Sigmoid colon (tissue), 6 donors: ENCODE measurements at regions not wholly inside any gene's neighbourhood (a gene's known extent, or its start where the extent isn't known, plus 50 kb on each side); places are given as distances from the start of the nearest gene placed in this dataset.

Experiments used
- DNase-seq: peaks from one replicate; pipeline ENCODE4 v3.0.0-alpha.2; 2019
- H3K27ac ChIP-seq, 4 donors: fragments of 200-600 bp; sonication (generic); one replicate each; pipeline ENCODE4 v1.5.1; 2016 to 2019; ENCODE audit warnings: mild to moderate bottlenecking in 1 of 4
- H3K27me3 ChIP-seq, 3 donors: fragments of 200-600 bp; sonication (generic); one replicate each; pipeline ENCODE4 v1.5.1; 2019; ENCODE audit warnings: mild to moderate bottlenecking in 1 of 3
- H3K36me3 ChIP-seq, 4 donors: fragments of 200-600 bp; sonication (generic); one replicate each; pipeline ENCODE4 v1.5.1; 2016 to 2019
- H3K4me1 ChIP-seq, 4 donors: fragments of 200-600 bp; sonication (generic); one replicate each; pipeline ENCODE4 v1.5.1; 2017 to 2019
- H3K4me3 ChIP-seq, 4 donors: fragments of 200-600 bp; sonication (generic); one replicate each; pipeline ENCODE4 v1.5.1; 2017 to 2019; ENCODE audit warnings: mild to moderate bottlenecking in 2 of 4, moderate library complexity in 1 of 4
- H3K9me3 ChIP-seq, 4 donors: fragments of 200-600 bp in 3 of 4; sonication (generic) in 3 of 4; one replicate each; pipeline versions ENCODE4 v1.5.1 to v1.6.1; 2013 to 2019
- EP300 ChIP-seq, 4 donors: sonication (generic); formaldehyde crosslinking; IDR thresholded peaks; one replicate each; pipeline ENCODE4 v1.6.1; 2017; ENCODE audit warnings: antibody characterized with exemption in 4 of 4
- POLR2A ChIP-seq, 2 donors: fragments of 450-650 bp; IDR thresholded peaks; one replicate each; pipeline ENCODE4 v1.6.1; 2016; ENCODE audit warnings: antibody characterized with exemption in 2 of 2, mild to moderate bottlenecking in 2 of 2, moderate library complexity in 2 of 2
- POLR2AphosphoS5 ChIP-seq, 4 donors: sonication (generic); formaldehyde crosslinking; IDR thresholded peaks; one replicate each; pipeline ENCODE4 v1.6.1; 2017; ENCODE audit warnings: antibody characterized with exemption in 4 of 4
- WGBS, 2 donors: extraction: QIAGEN DNeasy Blood & Tissue Kit; methylation state at CpG; one replicate each; pipeline ENCODE4 v1.1.7; 2013; 5-methylcytosine and 5-hydroxymethylcytosine counted together
- intact Hi-C: fragments of 100-400 bp; cut with DNase I; formaldehyde crosslinking; loops from one replicate; pipeline ENCODE4 v1.15.1; 2023
- TF ChIP-seq, protein P1 (sequence below), 4 experiments: fragments of 450-650 bp in 3 of 4; fragments of 200-600 bp in 1 of 4; IDR thresholded peaks; one replicate each; pipeline ENCODE4 v1.5.1; 2016 to 2019; ENCODE audit warnings: antibody characterized with exemption in 4 of 4, mild to moderate bottlenecking in 3 of 4, moderate library complexity in 2 of 4
- donor health status: healthy with polysubstance abuse.
- donor health status: healthy.

DNA sequence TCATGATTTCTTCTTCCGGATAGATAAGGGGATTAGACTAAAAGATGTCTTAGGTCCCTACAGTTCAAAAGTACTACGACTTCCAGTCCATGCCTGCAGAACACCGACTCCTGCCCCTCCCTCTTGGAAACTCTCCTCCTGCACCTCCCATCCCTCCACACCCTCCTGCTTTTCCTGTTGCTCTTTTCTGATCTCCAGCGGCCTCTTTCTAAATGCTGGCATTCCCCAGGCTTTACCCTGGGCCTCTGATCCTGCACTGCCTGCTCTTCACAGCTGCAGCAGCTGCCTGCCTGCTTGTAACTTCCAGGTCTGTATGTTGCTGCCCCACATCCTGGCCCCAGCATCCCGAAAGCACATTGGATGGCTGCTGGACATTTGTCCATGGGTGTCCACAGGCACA, 154.2 kb downstream of the KCNJ12 start:
- H3K4me1 ChIP-seq: no peaks in the 10 kb centered on the region
- H3K9me3 ChIP-seq: no peaks in the 10 kb centered on the region
- 34 to 57% methylated on average over 5 of the region's 5 CpGs for WGBS, 2 donors
- intact Hi-C loops: no loop called here
- H3K4me3 ChIP-seq: no peak overlapping the region
- DNase-seq: no peak
- TF ChIP-seq, protein P1, sequence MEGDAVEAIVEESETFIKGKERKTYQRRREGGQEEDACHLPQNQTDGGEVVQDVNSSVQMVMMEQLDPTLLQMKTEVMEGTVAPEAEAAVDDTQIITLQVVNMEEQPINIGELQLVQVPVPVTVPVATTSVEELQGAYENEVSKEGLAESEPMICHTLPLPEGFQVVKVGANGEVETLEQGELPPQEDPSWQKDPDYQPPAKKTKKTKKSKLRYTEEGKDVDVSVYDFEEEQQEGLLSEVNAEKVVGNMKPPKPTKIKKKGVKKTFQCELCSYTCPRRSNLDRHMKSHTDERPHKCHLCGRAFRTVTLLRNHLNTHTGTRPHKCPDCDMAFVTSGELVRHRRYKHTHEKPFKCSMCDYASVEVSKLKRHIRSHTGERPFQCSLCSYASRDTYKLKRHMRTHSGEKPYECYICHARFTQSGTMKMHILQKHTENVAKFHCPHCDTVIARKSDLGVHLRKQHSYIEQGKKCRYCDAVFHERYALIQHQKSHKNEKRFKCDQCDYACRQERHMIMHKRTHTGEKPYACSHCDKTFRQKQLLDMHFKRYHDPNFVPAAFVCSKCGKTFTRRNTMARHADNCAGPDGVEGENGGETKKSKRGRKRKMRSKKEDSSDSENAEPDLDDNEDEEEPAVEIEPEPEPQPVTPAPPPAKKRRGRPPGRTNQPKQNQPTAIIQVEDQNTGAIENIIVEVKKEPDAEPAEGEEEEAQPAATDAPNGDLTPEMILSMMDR (IDR thresholded peaks at IDR 0.05): no peak
- TF ChIP-seq POLR2AphosphoS5 (IDR thresholded peaks at IDR 0.05) (no peak), EP300 (IDR thresholded peaks at IDR 0.05) (no peak), POLR2A (IDR thresholded peaks at IDR 0.05) (no peak)
- H3K27me3 ChIP-seq: no peaks in the 10 kb centered on the region
- H3K27ac ChIP-seq: no peak overlapping the region
- peaks cover 10 to 30% (median 14%) of the 10 kb centered on the region in 4 donors for H3K36me3 ChIP-seq

DNA sequence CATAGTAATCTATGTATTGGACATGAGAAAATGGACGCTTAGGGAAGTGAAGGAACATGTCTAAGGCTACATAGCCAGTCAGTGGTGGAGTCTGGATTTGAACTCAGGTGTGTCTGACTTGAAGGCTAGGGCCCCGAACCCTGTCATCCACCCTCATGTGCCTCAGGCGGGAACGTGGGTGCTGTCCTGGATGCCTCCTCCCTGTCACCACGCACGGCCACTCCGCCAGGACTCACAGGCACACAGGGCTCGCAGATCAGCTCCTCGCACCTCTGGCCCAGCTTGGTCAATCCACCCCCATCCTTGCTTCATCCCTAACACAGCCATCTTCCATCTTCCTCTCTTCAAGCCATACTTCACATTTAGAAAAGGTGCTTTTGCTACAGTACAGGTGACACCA, 154.7 kb downstream of the KCNJ12 start:
- Histone ChIP-seq H3K27me3 (no peaks in the 10 kb centered on the region), H3K4me1 (no peaks in the 10 kb centered on the region), H3K27ac (no peak overlapping the region), H3K9me3 (no peaks in the 10 kb centered on the region), H3K4me3 (no peak overlapping the region), H3K36me3 (peaks cover 10 to 31% (median 14%) of the 10 kb centered on the region in 4 donors)
- DNase-seq: no peak
- no peak for TF ChIP-seq POLR2AphosphoS5 (IDR thresholded peaks at IDR 0.05)
- TF ChIP-seq, protein P1 (IDR thresholded peaks at IDR 0.05): no peak
- TF ChIP-seq EP300 (IDR thresholded peaks at IDR 0.05): no peak
- TF ChIP-seq POLR2A (IDR thresholded peaks at IDR 0.05): no peak
- intact Hi-C loops: no loop called here
- 92 to 93% methylated on average over 9 of the region's 9 CpGs for WGBS, 2 donors

DNA sequence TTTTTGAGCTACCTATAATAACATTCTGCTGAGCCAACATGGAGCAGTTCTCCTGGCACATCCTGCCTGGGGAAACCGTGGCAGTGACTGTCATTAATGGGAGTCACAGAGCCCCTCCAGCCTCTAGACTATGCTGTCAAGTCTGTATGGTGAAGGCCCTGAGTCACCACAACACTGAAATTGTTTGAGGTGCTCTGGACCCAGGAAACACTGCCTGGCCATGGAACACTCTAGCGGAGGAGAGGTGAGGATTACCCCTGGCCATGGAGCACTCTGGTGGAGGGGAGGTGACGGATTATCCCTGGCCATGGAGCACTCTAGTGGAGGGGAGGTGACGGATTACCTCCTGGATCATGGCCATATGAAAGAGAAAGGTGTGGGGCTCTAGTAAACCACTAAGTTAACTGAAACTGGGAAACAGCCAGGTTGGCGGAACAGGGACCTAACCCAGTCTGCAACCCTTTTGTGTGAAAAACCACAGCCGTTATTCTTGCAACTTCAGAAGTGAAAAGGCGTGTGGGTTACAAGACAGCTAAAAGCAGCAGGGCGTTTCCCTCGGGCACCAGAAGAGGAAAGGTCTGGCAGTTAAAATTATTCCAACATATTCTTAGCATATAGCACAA, 156.7 kb downstream of the KCNJ12 start:
- no peak for DNase-seq
- no peak for TF ChIP-seq POLR2AphosphoS5 (IDR thresholded peaks at IDR 0.05)
- H3K36me3 ChIP-seq: peaks cover 10 to 31% (median 14%) of the 10 kb centered on the region in 4 donors
- no peak overlapping the region for H3K4me3 ChIP-seq
- peaks cover 0 to 3% (median 1%) of the 10 kb centered on the region in 4 donors for H3K9me3 ChIP-seq
- WGBS, 2 donors: 78 to 88% methylated on average over 9 of the region's 9 CpGs
- H3K4me1 ChIP-seq: no peaks in the 10 kb centered on the region
- no peak overlapping the region for H3K27ac ChIP-seq
- H3K27me3 ChIP-seq: no peaks in the 10 kb centered on the region
- intact Hi-C loops: no loop called here

DNA sequence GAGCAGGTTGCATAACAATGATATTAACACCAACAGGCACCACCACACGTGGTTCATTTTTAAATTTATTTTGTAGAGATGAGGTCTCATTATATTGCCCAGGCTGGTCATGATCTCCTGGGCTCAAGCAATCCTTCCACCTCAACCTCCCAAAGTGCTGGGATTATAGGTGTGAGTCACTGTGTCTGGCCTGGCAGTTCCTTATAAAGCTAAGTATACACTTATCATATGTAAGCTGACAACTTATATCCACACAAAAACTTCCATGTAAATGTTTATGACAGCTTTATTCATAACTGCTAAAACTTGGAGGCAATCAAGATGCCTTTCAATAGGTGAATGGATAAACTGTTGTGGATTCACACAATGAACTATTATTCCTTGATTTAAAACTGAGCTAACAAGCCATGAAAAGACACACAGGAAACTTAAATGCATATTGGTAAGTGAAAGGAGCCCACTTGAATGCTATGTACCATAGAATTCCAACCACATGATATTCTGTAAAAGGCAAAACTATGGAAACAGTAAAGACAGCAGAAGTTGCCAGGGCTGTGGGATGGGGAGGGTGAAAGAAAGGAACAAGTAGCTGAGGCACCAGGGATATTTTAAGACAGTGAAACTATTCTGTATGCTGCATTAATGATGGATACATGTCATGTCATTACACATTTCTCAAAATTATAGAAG, 156.5 kb upstream of the KCNJ18 start:
- Histone ChIP-seq H3K9me3 (peaks cover 0 to 3% (median 1%) of the 10 kb centered on the region in 4 donors), H3K27ac (no peak overlapping the region), H3K36me3 (peaks cover 10 to 31% (median 14%) of the 10 kb centered on the region in 4 donors), H3K4me1 (no peaks in the 10 kb centered on the region), H3K27me3 (no peaks in the 10 kb centered on the region), H3K4me3 (no peak overlapping the region)
- no peak for DNase-seq
- TF ChIP-seq, protein P1 (IDR thresholded peaks at IDR 0.05): no peak
- intact Hi-C loops: no loop called here
- WGBS, 2 donors: 61 to 88% methylated on average over 1 of the region's 1 CpG

DNA sequence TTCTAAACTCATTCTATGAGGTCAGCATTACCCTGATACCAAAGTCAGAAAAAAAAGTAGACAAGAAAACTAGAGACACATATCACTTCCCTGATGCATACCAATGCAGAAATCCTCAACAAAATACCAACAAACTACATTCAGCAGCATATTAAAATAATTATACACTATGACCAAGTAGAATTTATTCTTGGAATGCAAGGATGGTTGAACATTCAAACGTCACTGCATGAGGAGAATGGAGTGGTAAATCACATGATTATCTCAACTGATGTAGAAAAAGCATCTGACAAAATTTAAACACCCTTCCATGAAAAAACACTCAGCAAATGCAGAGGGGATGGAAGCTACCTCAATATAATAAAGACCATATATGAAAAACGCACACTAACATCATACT, 155.0 kb upstream of the KCNJ18 start:
- intact Hi-C loops: no loop called here
- no peak overlapping the region for H3K4me3 ChIP-seq
- TF ChIP-seq POLR2A (IDR thresholded peaks at IDR 0.05) (no peak), POLR2AphosphoS5 (IDR thresholded peaks at IDR 0.05) (no peak), EP300 (IDR thresholded peaks at IDR 0.05) (no peak)
- TF ChIP-seq, protein P1 (IDR thresholded peaks at IDR 0.05): no peak
- DNase-seq: no peak
- no peak overlapping the region for H3K27ac ChIP-seq
- H3K4me1 ChIP-seq: peaks cover 0 to 9% (median 0%) of the 10 kb centered on the region in 4 donors
- WGBS, 2 donors: 88 to 95% methylated on average over 2 of the region's 2 CpGs
- peaks cover 10 to 23% (median 14%) of the 10 kb centered on the region in 4 donors for H3K36me3 ChIP-seq
- peaks cover 0 to 3% (median 1%) of the 10 kb centered on the region in 4 donors for H3K9me3 ChIP-seq
- H3K27me3 ChIP-seq: no peaks in the 10 kb centered on the region
